D721Med (cell line): ENCODE measurements at regions not wholly inside any gene's neighbourhood (a gene's known extent, or its start where the extent isn't known, plus 50 kb on each side); places are given as distances from the start of the nearest gene placed in this dataset.

Source experiments
- DNase-seq: peaks from one replicate; pipeline ENCODE4 v3.0.0; 2011; ENCODE audit warnings: low spot score; ENCODE audit not compliant: insufficient read length
- FAIRE-seq: peaks from 2 replicates; lab custom pipeline; 2011; peaks lifted over from hg19 to GRCh38; lab: Jason Lieb, UNC
- CTCF ChIP-seq: IDR thresholded peaks from 2 replicates; pipeline ENCODE4 v1.5.1; 2012; ENCODE audit warnings: mild to moderate bottlenecking, control low read depth; ENCODE audit not compliant: insufficient read depth; ENCODE audit errors: missing control alignments

GRCh38 chr5:133681896-133682295, 69.6 kb upstream of the FSTL4 start:
- no peak for FAIRE-seq
- no peak for DNase-seq
- no peak for TF ChIP-seq CTCF

GRCh38 chr5:133680830-133681565, 68.7 kb upstream of the FSTL4 start:
- TF ChIP-seq CTCF, result no peak
- DNase-seq (no peak), FAIRE-seq (no peak)

GRCh38 chr5:133679534-133679933, 67.2 kb upstream of the FSTL4 start:
- TF ChIP-seq CTCF, result no peak
- FAIRE-seq (no peak), DNase-seq (no peak)

GRCh38 chr5:133675376-133676154, 63.2 kb upstream of the FSTL4 start:
- TF ChIP-seq CTCF, result no peak
- no peak for FAIRE-seq
- no peak for DNase-seq

GRCh38 chr5:133670336-133670735, 58.0 kb upstream of the FSTL4 start:
- TF ChIP-seq CTCF, result no peak
- DNase-seq (no peak), FAIRE-seq (no peak)

- DNase-seq, result no peak
- FAIRE-seq, result no peak
- no peak for TF ChIP-seq CTCF
Measured at GRCh38 chr5:133669472-133669871, 57.1 kb upstream of the FSTL4 start.

GRCh38 chr5:133668458-133668857, 56.1 kb upstream of the FSTL4 start:
- FAIRE-seq, result no peak
- no peak for TF ChIP-seq CTCF

More at GRCh38 chr5:133668458-133668857, 56.1 kb upstream of the FSTL4 start:
- DNase-seq, result no peak
